ENCODE measurements at regions not wholly inside any gene's neighbourhood (a gene's known extent, or its start where the extent isn't known, plus 50 kb on each side); places are given as distances from the start of the nearest gene placed in this dataset.

DNA sequence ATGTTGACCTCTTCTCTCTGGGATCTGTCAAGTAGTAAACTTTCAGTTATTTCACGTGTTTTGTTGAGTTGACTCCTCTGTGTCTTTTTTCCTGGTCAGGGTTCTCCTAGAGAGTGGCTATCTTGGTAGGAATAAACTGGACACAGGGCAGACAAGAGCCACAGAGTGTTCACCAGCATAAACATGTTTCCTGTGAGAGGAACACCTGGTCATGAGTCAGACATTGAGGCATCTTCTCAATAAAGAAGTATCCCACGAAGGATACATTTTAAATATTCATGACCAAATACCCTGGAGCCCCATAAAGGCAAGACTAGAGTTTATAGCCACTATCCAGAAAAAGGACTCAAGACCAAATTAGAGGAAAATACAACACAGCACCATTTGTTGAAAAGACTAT lies 269.7 kb upstream of the ZNF521 start:
- TF ChIP-seq MYC (IDR thresholded peaks at IDR 0.05; ENCODE audit: low read depth, low read length) (no peak), EZH2 (IDR thresholded peaks at IDR 0.05; ENCODE audit: borderline replicate concordance, low read depth, low read length, severe bottlenecking) (no peak), JUN (IDR thresholded peaks at IDR 0.05; ENCODE audit: borderline replicate concordance, insufficient read depth, insufficient read length, low read depth) (no peak), GATA2 (IDR thresholded peaks at IDR 0.05; ENCODE audit: insufficient read depth, insufficient read length, low read depth, low read length) (no peak)
- TF ChIP-seq, protein P1, sequence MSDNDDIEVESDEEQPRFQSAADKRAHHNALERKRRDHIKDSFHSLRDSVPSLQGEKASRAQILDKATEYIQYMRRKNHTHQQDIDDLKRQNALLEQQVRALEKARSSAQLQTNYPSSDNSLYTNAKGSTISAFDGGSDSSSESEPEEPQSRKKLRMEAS (IDR thresholded peaks at IDR 0.05; ENCODE audit: insufficient read depth, insufficient read length): no peak
- H4K20me1 ChIP-seq (replicated peaks; ENCODE audit: control insufficient read depth, extremely low read depth, insufficient read depth, low read length): no peaks in the 10 kb centered on the region
- H3K36me3 ChIP-seq (ENCODE audit: control insufficient read depth in 2 of 2, extremely low read depth in 1 of 2, insufficient read depth in 2 of 2, low read length in 2 of 2): no peaks in the 10 kb centered on the region
- no peak overlapping the region for H3K4me3 ChIP-seq (replicated peaks in 1 of 3; ENCODE audit: insufficient read depth in 1 of 3, low read depth in 1 of 3, low read length in 3 of 3)
- BruUV-seq (replicated peaks): no TSS peak
- no peak overlapping the region for H2AFZ ChIP-seq (ENCODE audit: low read depth, low read length)
- no peaks in the 10 kb centered on the region for H3K79me2 ChIP-seq (ENCODE audit: control insufficient read depth, insufficient read depth, low read length)
- H3K9ac ChIP-seq (replicated peaks; ENCODE audit: extremely low read depth, insufficient read depth, low read length): no peak overlapping the region
- DNase-seq (ENCODE audit: low read depth, low spot score) (no peak), FAIRE-seq (no peak)
- H3K4me1 ChIP-seq (ENCODE audit: control insufficient read depth, extremely low read depth, insufficient read depth, low read length): peaks cover 9% of the 10 kb centered on the region
- no peak overlapping the region for H3K4me2 ChIP-seq (ENCODE audit: insufficient read depth, low read length)
- POLR2A ChIA-PET: no interaction called here
- no peaks in the 10 kb centered on the region for H3K9me3 ChIP-seq (replicated peaks; ENCODE audit: control insufficient read depth, insufficient read depth, low read length)
- dilution Hi-C loops (cut with MboI; ENCODE audit: extremely low pct_ligation_motif_present, low sequenced_read_pairs) (no loop called here), intact Hi-C loops (cut with micrococcal nuclease) (loop anchor here (2.0 kb wide), 1 partner anchor 103 kb away; no protein-coding TSS in a partner anchor)
- H3K27ac ChIP-seq (ENCODE audit: insufficient read depth, low read depth, low read length): no peak overlapping the region
- H3K9me1 ChIP-seq (replicated peaks; ENCODE audit: control insufficient read depth, extremely low read depth, insufficient read depth, low read length): no peaks in the 10 kb centered on the region
- H3K27me3 ChIP-seq (ENCODE audit: control insufficient read depth in 2 of 2, insufficient read depth in 2 of 2, low read length in 2 of 2): no peaks in the 10 kb centered on the region
- CTCF ChIA-PET: no interaction called here

DNA sequence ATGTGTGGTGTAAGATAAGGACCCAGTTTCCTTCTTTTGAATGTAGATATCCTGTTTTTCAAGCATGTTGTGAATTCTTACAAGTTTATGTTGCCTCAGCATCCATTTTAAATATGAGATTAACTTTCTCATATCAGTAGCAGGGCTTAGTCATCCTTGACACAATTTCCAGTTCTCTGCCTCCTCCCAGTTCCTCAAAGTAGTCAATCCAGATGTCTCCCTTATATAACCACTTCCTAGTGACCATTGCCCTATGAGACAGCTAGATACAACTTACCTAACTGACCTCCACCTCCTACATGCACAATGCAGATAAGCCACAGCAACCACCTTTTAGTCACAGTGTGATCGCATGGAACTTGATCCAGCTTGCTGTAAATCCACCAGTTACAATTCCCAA lies 269.2 kb upstream of the ZNF521 start:
- dilution Hi-C loops (cut with MboI; ENCODE audit: extremely low pct_ligation_motif_present, low sequenced_read_pairs): no loop called here
- Histone ChIP-seq H3K27me3 (ENCODE audit: control insufficient read depth in 2 of 2, insufficient read depth in 2 of 2, low read length in 2 of 2) (no peaks in the 10 kb centered on the region), H3K4me2 (ENCODE audit: insufficient read depth, low read length) (no peak overlapping the region), H3K27ac (ENCODE audit: insufficient read depth, low read depth, low read length) (no peak overlapping the region), H3K4me1 (ENCODE audit: control insufficient read depth, extremely low read depth, insufficient read depth, low read length) (peaks cover 9% of the 10 kb centered on the region), H3K9me3 (replicated peaks; ENCODE audit: control insufficient read depth, insufficient read depth, low read length) (no peaks in the 10 kb centered on the region), H3K4me3 (replicated peaks in 1 of 3; ENCODE audit: insufficient read depth in 1 of 3, low read depth in 1 of 3, low read length in 3 of 3) (no peak overlapping the region), H3K79me2 (ENCODE audit: control insufficient read depth, insufficient read depth, low read length) (no peaks in the 10 kb centered on the region), H3K36me3 (ENCODE audit: control insufficient read depth in 2 of 2, extremely low read depth in 1 of 2, insufficient read depth in 2 of 2, low read length in 2 of 2) (no peaks in the 10 kb centered on the region), H4K20me1 (replicated peaks; ENCODE audit: control insufficient read depth, extremely low read depth, insufficient read depth, low read length) (no peaks in the 10 kb centered on the region), H3K9ac (replicated peaks; ENCODE audit: extremely low read depth, insufficient read depth, low read length) (no peak overlapping the region), H2AFZ (ENCODE audit: low read depth, low read length) (peak overlapping the region; percentile 5), H3K9me1 (replicated peaks; ENCODE audit: control insufficient read depth, extremely low read depth, insufficient read depth, low read length) (no peaks in the 10 kb centered on the region)
- TF ChIP-seq MYC (IDR thresholded peaks at IDR 0.05; ENCODE audit: low read depth, low read length) (no peak), POLR2A (IDR thresholded peaks at IDR 0.05; ENCODE audit: low read depth, low read length) (no peak), JUN (IDR thresholded peaks at IDR 0.05; ENCODE audit: borderline replicate concordance, insufficient read depth, insufficient read length, low read depth) (no peak), EZH2 (IDR thresholded peaks at IDR 0.05; ENCODE audit: borderline replicate concordance, low read depth, low read length, severe bottlenecking) (no peak), FOS (IDR thresholded peaks at IDR 0.05; ENCODE audit: borderline replicate concordance, insufficient read depth, low read length) (peak; percentile 79), GATA2 (IDR thresholded peaks at IDR 0.05; ENCODE audit: insufficient read depth, insufficient read length, low read depth, low read length) (peak; percentile 88), POLR2AphosphoS5 (IDR thresholded peaks at IDR 0.05; ENCODE audit: insufficient read depth, low read depth, low read length) (peak; percentile 37)
- TF ChIP-seq, protein P2, sequence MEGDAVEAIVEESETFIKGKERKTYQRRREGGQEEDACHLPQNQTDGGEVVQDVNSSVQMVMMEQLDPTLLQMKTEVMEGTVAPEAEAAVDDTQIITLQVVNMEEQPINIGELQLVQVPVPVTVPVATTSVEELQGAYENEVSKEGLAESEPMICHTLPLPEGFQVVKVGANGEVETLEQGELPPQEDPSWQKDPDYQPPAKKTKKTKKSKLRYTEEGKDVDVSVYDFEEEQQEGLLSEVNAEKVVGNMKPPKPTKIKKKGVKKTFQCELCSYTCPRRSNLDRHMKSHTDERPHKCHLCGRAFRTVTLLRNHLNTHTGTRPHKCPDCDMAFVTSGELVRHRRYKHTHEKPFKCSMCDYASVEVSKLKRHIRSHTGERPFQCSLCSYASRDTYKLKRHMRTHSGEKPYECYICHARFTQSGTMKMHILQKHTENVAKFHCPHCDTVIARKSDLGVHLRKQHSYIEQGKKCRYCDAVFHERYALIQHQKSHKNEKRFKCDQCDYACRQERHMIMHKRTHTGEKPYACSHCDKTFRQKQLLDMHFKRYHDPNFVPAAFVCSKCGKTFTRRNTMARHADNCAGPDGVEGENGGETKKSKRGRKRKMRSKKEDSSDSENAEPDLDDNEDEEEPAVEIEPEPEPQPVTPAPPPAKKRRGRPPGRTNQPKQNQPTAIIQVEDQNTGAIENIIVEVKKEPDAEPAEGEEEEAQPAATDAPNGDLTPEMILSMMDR (IDR thresholded peaks at IDR 0.05; ENCODE audit: extremely low read depth in 1 of 2, insufficient read depth in 1 of 2, low read depth in 1 of 2, low read length in 2 of 2): no peak
- TF ChIP-seq, protein P1 (IDR thresholded peaks at IDR 0.05; ENCODE audit: insufficient read depth, insufficient read length): no peak
- BruUV-seq (replicated peaks): no TSS peak
- DNase-seq (ENCODE audit: low read depth, low spot score) (peak; percentile 91), FAIRE-seq (peak; percentile 72)
- intact Hi-C loops (cut with micrococcal nuclease): loop anchor here (2.0 kb wide), 1 partner anchor 102 kb away; no protein-coding TSS in a partner anchor
- ChIA-PET POLR2A (no interaction called here), CTCF (no interaction called here)
